AG09309 (cell line): ENCODE measurements at regions not wholly inside any gene's neighbourhood (a gene's known extent, or its start where the extent isn't known, plus 50 kb on each side); places are given as distances from the start of the nearest gene placed in this dataset.

ENCODE experiments used
- DNase-seq: peaks from one replicate; pipeline ENCODE4 v3.0.0-alpha.2; 2010; ENCODE audit warnings: low read depth
- H3K4me3 ChIP-seq: 2 replicates; pipeline ENCODE4 v1.5.1; 2011; ENCODE audit warnings: mild to moderate bottlenecking, low read depth, low read length, moderate library complexity; ENCODE audit not compliant: control insufficient read depth
- TF ChIP-seq, protein P1 (sequence below): IDR thresholded peaks from 2 replicates; pipeline ENCODE4 v1.5.1; 2011; ENCODE audit warnings: mild to moderate bottlenecking, low read depth, low read length, inconsistent platforms; ENCODE audit not compliant: insufficient read depth, control insufficient read depth; ENCODE audit errors: missing control alignments

DNA sequence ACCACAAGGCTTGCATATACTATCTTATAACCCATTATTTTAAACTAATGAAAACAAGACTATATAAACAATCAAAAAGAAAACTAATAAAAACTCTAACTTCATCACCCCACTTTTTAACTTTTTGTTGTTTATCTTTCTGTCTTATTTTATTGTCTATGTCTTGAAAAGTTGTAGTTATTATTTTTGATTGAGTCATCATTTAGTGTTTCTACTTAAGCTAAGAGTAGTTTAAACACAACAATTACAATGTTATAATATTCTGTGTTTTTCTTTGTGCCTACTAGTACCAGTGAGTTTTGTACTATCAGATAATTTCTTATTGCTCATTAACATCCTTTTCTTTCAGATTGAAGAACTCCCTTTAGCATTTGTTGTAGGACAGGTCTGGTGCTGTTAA is 318.7 kb upstream of the ATP5MC3 start:
- TF ChIP-seq, protein P1, sequence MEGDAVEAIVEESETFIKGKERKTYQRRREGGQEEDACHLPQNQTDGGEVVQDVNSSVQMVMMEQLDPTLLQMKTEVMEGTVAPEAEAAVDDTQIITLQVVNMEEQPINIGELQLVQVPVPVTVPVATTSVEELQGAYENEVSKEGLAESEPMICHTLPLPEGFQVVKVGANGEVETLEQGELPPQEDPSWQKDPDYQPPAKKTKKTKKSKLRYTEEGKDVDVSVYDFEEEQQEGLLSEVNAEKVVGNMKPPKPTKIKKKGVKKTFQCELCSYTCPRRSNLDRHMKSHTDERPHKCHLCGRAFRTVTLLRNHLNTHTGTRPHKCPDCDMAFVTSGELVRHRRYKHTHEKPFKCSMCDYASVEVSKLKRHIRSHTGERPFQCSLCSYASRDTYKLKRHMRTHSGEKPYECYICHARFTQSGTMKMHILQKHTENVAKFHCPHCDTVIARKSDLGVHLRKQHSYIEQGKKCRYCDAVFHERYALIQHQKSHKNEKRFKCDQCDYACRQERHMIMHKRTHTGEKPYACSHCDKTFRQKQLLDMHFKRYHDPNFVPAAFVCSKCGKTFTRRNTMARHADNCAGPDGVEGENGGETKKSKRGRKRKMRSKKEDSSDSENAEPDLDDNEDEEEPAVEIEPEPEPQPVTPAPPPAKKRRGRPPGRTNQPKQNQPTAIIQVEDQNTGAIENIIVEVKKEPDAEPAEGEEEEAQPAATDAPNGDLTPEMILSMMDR, result no peak
- no peak overlapping the region for H3K4me3 ChIP-seq
- DNase-seq, result no peak

DNA sequence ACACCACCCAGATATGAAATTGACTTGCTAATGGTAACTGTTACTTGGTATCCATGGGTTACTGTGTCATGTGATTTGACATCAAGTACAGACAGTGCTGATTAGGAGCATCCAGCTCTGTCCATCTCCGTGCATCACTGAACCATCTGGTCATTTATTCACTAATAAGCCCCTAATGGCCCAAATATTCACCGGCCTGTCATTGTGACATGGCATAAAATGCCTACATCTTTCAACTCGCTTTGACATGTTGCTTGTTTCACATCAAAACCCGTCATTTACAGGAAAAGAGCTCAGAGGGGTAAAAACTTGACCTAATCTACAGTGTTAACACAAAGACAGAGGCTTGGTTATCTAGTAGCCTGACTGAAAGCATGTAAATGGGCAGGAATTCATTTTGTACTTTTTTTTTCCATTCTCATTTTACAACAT is 308.9 kb upstream of the ATP5MC3 start:
- TF ChIP-seq, protein P1, result no peak
- no peak for DNase-seq
- no peak overlapping the region for H3K4me3 ChIP-seq

DNA sequence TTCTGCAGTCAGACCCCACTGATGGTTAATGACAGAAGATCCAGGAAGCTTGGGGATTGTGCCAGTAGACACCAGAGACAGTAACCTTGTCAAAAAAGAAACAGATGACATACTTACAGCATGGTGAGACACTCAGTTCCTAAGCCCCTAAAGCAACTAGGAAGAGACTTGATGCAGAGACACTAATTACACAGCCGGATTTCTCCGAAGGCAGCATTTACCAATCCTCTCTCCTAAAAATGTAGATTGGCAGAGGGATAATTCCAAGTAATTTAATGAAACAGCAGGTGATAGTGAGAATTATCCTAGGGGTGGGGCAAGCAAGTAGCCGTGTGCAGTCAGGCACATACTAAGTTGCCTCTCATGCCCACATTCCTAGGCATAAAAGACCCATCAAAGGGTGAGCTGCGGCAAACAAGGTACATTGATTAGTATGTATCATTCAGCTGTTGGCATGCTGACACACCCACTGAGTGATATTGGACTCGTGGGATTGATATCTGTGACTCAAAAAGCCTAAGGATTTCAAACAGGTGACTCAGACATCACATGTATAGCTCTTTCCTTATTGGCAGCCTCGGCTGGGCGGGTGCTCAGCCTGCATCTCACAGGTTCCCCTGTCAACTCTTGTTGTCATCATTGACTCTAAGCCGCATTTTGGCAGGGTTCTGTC is 296.7 kb upstream of the ATP5MC3 start:
- no peak for DNase-seq

DNA sequence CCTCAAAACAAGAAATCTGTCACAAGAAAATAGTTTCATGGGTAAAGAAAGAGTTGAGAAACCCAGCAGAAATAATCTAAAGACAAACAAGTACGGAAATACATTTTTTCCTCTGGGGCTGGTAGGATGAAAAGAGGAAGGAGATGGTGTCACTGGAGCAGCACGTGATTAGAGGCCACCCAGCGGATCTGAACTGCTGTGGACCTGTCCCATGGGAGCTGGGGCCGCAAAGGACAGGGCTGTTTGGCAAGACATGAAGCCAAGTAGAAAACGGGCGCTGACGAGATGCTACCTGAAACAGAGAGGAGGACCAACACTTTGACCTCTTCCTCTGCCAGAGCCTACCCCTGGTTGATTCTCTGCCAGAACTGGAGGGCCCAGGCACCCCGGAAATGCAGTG is 295.4 kb upstream of the ATP5MC3 start:
- DNase-seq, result no peak
- TF ChIP-seq, protein P1, result no peak
- no peak overlapping the region for H3K4me3 ChIP-seq

More for the DNA sequence above, 296.7 kb upstream of the ATP5MC3 start:
- no peak overlapping the region for H3K4me3 ChIP-seq
- TF ChIP-seq, protein P1, result no peak

DNA sequence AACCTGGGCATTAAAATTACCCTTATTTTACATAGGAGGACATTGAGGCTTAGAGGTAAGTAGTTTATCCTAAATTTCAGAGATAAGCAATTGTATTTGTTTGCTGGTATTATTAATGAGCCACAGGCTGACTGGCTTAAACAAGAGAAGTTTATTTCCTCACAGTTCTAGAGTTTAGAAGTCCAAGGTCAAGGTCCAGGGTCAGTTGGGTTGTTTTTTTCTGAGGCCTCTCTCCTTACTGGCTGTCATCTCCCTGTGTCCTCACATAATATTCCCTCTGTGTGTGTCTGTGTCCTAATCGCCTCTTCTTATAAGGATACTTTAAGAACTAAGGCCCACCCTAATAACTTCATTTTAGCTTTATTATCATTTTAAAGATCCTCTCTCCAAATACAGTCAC is 294.9 kb upstream of the ATP5MC3 start:
- no peak for DNase-seq
- TF ChIP-seq, protein P1, result no peak
- no peak overlapping the region for H3K4me3 ChIP-seq

DNA sequence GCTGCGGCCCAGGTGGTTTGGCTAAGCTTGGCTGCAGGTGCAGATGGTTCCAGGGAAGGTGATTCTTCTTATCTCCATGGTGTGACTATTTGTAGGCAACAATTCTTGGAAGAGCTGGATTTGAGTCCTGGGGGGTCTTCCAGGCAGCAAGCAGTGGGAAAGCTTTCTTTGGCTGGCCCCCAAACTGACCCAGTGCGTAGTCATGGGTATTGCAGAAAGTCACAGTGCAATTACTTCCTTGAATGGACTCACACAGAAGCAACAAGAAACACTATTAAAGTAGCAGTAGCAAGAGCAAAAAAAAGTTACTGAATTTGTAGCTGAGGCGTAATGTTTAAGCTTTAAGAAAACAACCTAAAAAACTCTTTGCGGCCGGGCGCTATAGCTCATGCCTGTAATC is 293.6 kb upstream of the ATP5MC3 start:
- H3K4me3 ChIP-seq, result no peak overlapping the region
- TF ChIP-seq, protein P1, result no peak
- DNase-seq, result no peak
